GM19351 (cell line): ENCODE measurements at regions not wholly inside any gene's neighbourhood (a gene's known extent, or its start where the extent isn't known, plus 50 kb on each side); places are given as distances from the start of the nearest gene placed in this dataset.
"Not testable (repeated sequence)": the region's sequence is repeated elsewhere in the genome, so short reads cannot be mapped to it uniquely, and the experiment has no call there.

Experiments used
- ATAC-seq: cut with Tn5 transposase; IDR thresholded peaks from one replicate; pipeline ENCODE4 v1.9.1; 2021; ENCODE audit warnings: mild to moderate bottlenecking, moderate library complexity; ENCODE audit not compliant: unreplicated experiment

GRCh38 chr10:47165168-47165710 lies 134.8 kb upstream of the GDF10 start:
- no peak for ATAC-seq

DNA sequence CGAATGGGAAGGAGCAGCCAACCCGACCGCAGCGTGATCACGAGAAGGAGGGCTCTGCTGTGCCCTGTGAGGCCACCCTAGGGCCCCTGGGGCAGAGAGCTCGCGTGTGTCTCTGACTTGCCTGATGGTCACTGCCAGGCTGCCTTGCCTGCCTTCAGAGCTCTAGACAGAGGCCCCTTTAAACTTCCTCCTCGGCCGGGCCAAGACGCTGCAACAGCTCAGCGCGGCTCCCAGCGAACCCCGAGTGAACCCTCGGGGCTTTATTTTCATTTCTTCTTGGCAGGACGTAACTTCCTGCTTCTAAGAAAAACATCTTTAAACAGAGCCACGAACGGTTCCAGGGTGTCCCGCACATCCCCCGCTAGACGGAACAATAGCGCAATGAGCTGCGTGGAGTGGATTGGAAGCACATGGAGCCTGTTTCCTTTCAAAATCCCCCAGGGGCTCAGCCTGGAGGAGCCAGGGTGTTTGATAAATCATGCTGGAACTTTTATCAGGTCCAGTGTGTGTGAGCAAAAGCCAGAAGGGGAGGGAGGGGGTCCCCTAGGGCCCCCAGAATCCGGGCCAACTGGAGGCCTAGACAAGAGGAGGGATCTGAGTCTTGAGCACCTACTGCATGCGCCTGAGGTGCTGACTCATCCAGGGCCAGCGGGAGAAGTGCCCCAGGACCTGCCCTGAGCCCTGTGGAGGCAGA lies 134.1 kb upstream of the GDF10 start:
- no peak for ATAC-seq

DNA sequence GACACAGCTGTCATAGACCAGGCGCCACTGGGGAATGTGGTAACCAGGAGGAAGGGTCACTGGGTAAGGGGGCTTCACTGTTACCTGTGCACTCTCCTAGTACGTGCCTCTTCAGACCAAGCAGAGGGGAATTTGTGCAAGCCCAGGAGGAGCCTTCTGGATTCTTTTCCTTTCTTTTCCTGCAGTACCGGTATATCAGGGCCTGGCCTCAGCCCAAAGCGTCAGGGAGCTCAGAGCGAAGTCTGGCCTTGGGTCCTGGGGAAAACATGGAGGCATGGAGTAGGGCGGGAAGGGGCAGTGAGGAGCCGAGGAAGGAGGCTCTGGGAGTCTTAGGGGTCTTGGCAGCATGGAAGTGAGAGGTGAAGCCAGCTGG lies 133.6 kb upstream of the GDF10 start:
- no peak for ATAC-seq

DNA sequence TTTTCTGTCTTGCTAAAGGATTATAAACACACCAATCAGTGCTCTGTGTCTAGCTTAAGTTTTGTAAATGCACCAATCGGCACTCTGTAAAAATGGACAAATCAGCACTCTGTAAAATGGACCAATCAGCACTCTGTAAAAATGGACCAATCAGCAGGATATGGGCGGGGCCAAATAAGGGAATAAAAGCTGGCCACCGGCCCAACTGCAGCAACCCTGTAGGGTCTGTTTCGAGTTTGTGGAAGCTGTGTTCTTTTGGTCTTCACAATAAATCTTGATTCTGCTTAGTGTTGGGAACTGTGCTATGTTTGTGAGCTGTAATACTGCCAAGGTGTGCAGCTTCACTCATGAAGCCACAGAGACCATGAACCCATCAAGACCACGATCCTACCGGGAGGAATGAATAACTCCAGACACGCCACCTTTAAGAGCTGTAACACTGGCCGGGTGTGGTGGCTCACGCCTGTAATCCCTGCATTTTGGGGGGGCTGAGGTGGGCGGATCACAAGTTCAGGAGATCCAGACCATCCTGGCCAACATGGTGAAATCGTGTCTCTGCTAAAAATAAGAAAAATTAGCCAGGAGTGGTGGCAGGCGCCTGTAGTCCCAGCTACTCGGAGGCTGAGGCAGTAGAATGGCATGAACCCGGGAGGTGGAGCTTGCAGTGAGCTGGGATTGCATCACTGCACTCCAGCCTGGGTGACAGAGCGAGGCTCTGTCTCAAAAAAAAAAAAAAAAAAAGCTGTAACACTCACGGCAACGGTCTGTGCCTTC lies 133.0 kb upstream of the GDF10 start:
- not testable (repeated sequence) for ATAC-seq

DNA sequence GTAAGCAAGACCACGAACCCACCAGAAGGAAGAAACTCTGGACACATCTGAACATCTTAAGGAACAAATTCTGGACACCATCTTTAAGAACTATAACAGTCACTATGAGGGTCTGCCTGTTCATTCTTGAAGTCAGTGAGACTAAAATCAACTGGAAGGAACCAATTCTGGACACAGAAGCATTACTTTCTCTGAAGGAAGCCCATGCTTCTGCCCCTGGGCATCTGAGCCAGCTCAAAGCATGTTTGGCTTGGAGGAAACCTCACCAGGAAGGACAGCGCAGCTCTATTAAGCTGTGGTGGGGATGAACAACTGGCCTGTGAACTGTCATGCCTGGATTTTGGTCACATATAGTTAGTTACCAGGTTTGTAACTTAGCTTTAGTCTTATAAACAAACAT lies 132.4 kb upstream of the GDF10 start:
- no peak for ATAC-seq

DNA sequence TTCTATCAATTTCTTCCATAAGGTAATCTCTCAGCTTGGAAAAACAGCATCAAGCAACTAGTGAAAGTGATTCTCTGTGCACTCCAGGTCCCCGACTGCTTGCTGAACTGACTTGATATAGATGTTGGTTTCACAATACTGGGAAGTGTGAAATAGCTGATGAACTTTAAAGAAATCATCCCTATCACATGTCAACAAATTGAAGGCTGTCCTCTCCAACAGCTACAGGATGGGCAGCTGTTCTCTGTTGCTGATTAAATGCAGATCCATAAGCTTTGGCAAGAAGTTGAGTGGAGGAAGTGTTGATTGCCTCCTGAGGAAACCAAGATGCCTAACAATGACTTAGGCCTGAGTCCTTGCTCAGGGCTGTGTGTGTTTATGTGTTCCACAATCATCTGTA lies 130.4 kb upstream of the GDF10 start:
- ATAC-seq, result no peak

DNA sequence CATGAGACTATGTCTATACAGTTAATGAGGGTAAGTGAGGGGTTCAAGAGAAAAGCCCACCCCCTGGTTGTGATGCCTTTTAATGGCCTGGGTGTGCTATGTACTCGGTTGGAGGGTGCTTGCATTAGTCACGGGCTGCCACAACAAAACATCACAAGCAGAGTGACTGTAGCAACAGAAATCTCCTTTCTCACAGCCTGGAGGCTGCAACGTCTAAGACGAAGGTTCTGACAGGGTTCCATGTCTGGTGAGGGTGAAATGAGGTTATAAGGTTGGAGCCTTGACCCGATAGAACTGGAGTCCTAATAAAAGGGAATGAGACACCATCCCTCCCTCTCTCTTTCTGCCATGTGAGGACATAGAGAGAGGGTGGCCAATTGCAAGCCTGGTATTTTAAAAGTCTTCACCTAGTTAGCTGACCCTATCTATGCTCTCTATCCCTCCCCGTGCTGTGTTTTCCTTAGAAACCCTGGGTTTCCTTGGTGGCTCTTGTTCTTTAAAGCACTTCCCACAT lies 126.0 kb upstream of the GDF10 start:
- ATAC-seq, result no peak

- no peak for ATAC-seq
These were observed 124.5 kb upstream of the GDF10 start for GRCh38 chr10:47175181-47176123.

DNA sequence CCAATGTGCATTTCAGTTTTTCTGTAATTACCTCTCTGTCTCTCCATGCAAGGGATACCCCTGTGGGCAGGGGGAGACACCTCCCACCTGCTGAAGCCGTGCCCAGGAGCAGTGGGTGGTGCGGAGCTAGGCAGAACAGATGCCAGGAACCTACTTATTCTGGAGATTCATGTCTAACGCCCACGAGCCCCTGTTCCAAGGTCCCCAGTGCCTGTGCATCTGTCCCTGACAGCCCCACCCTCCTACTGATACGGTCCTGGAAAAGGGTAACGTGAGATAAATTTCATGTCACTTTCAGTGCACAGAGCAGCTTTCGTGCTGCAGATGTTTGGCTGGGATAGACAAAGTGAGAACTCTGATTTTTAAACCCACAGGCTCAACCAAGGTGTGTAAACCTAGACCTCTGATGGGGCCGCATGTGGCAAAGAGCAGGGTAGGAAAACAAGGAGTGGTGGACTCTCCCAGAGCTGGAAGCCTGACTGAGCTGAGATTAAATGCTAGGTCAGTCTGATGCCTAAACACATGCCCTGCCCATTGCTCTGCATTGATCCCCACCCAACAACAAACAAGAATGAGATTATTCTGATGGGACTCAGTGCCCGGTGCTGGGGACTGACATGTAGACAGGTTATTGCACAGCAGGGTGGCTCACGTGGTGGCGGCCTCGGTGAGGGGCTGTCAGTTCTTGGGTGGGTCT lies 123.6 kb upstream of the GDF10 start:
- no peak for ATAC-seq

- no peak for ATAC-seq
These were observed 122.8 kb upstream of the GDF10 start for GRCh38 chr10:47176903-47177868.

- ATAC-seq, result no peak
These were observed 121.3 kb upstream of the GDF10 start for GRCh38 chr10:47178537-47179290.

GRCh38 chr10:47179291-47179647 lies 120.7 kb upstream of the GDF10 start:
- no peak for ATAC-seq

DNA sequence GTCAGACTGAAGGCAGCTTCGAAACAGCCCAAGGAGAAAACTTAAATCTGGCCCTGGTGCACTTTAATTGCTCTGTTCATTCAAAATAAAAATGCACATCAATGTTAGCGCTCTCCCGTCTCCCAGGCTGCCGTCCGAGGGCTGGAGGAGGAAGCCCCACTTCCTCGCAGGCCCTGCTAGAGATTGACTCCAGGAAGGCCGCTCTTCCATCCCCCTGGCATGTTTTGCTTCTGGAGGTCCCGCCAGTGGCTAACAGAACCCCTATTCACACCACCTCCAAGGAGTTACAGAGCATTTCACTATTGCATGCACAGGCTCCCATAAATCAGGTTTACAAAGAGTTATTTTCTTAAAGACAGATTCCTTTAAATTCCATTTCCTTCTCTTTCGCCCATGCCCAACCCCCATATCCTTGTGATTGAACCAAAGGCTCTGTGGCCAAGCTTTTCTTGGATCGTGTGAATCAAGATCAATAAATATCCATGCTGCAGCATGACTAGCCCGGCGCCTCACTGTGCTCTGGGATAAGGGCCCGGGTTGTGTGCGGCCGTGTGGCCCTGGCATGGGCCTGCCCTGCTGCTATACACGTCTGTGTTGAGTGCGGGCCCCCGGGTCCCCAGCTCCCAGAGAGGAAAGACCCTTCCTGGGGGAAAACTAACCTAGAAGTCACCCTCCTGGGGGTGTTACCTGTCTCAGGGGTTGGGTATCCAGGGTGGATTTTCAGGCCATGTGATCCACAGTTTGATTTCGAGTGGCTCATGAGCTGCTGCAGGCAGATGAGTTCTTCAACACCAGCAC lies 118.7 kb upstream of the GDF10 start:
- ATAC-seq, result no peak

DNA sequence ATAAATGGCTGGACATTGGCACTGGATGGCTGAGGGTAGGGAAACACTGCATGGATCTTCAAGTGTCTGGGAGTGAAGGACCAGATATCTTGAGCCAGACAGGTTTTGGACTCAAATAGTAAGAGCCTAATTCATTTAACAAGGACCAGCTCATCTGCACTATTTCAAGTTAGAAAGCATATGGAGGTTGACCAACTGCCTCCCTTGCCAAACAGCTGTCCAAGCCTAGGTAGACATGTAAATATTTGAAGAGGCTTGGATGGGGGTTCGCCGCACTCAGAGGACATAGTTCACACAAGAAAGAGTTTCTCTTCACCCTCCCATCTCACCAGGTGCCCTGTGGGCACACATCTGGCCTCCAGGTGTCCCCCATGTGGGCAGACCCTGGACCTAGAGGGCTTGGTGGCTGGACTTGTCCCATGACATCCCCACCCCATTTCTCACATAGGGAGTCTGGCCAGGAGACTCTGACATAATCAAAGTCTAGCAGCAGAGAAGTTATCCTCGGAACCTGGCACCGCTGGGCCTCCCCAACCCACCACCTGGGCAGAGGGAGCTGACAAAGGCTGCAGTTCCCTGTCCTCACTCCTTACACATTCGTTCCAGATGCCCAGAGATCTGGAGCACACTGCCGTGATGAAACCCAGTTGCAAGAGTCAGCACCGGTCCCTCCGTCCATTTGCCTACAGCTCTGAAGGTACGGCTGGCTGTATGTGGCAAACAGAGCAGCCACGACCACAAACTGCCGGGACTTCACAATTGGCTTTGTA lies 116.9 kb upstream of the GDF10 start:
- ATAC-seq, result no peak

DNA sequence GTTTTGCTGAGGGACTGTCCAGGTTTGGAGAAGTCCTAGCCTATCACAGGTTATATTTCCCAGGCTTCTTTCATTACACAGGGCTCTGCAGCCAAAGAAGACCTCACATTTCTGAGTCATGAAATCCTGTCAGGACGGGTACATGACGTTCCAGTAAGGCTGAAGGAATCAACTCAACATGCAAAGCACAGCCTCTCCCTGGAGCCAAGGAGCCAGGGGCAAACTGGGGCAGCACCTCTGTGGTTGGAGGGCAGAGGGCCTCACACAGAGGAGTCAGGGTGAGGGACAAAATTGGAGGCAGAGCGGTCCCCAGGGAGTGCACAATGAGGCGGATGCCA lies 116.3 kb upstream of the GDF10 start:
- ATAC-seq, result no peak

- no peak for ATAC-seq
These were observed 115.7 kb upstream of the GDF10 start for GRCh38 chr10:47184273-47184672.

GRCh38 chr10:47184724-47185330 lies 115.2 kb upstream of the GDF10 start:
- ATAC-seq, result no peak
